ENCODE measurements at regions not wholly inside any gene's neighbourhood (a gene's known extent, or its start where the extent isn't known, plus 50 kb on each side); places are given as distances from the start of the nearest gene placed in this dataset.
"Not testable (repeated sequence)": the region's sequence is repeated elsewhere in the genome, so short reads cannot be mapped to it uniquely, and the experiment has no call there.

DNA sequence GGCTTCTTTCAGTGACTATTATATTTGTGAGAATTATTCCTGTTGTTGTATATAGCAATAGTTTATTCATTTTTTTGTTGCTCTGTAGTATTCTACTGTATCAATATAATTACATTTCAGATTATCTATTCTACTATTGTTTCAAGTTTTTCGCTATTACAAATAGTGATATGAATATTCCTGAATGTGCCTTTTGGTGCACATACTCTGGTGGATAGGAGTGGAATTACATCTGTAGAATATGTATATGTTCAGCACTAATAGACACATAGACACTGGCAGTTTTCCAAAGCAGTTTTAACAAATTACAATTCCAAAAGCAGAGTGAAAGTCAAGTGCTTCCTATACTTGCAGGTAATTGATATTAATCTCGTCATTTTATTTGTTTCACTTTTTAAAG is 696.2 kb upstream of the PRMT6 start:
- TF ChIP-seq, protein P1, sequence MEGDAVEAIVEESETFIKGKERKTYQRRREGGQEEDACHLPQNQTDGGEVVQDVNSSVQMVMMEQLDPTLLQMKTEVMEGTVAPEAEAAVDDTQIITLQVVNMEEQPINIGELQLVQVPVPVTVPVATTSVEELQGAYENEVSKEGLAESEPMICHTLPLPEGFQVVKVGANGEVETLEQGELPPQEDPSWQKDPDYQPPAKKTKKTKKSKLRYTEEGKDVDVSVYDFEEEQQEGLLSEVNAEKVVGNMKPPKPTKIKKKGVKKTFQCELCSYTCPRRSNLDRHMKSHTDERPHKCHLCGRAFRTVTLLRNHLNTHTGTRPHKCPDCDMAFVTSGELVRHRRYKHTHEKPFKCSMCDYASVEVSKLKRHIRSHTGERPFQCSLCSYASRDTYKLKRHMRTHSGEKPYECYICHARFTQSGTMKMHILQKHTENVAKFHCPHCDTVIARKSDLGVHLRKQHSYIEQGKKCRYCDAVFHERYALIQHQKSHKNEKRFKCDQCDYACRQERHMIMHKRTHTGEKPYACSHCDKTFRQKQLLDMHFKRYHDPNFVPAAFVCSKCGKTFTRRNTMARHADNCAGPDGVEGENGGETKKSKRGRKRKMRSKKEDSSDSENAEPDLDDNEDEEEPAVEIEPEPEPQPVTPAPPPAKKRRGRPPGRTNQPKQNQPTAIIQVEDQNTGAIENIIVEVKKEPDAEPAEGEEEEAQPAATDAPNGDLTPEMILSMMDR (IDR thresholded peaks at IDR 0.05; ENCODE audit: low read depth, low read length) = no peak
- H3K4me3 ChIP-seq (ENCODE audit: low read depth, low read length) = no peak overlapping the region

GRCh38 chr1:106366627-106367319 is 689.7 kb upstream of the PRMT6 start:
- TF ChIP-seq, protein P1 (IDR thresholded peaks at IDR 0.05; ENCODE audit: low read depth, low read length) = no peak

DNA sequence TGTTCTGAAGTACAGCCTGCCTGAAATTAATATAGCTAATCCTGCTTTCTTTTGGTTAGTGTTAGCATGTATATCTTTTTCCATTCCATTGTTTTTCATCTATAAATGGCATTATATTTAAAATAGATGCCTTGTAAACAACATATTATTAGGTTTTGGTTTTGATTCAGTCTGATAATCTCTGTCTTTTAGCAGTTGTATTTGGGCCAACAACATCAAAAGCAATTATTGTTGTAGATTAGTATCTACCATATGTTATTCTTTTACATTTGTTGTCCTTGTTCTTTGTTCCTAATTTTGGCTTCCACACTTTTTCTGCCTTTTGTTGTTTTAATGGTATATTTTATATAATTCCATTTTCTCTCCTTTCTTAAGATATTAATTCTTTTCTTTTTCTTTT is 678.2 kb upstream of the PRMT6 start:
- H3K4me3 ChIP-seq (ENCODE audit: low read depth, low read length) = no peak overlapping the region
- TF ChIP-seq, protein P1 (IDR thresholded peaks at IDR 0.05; ENCODE audit: low read depth, low read length) = no peak

More at GRCh38 chr1:106366627-106367319, 689.7 kb upstream of the PRMT6 start:
- no peak overlapping the region for H3K4me3 ChIP-seq (ENCODE audit: low read depth, low read length)

DNA sequence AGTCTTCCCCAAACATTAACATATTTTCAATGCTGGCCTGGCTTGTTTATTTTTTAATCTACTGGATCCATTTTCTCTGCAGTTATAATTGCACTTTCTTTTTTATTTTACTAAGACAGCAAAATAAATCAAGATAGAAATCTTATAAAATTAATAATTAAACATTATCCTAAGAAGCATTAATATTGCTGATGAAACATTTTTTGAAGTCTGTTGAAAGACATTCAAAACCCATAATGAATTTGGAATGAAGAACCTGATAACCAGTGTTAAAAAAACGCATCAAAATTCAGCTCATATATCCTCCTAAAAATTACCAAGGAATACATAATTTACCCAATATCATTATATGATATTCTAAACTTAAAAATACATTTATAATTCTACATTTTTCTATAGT is 675.7 kb upstream of the PRMT6 start:
- H3K4me3 ChIP-seq (ENCODE audit: low read depth, low read length) = no peak overlapping the region
- TF ChIP-seq, protein P1 (IDR thresholded peaks at IDR 0.05; ENCODE audit: low read depth, low read length) = no peak

- H3K4me3 ChIP-seq (ENCODE audit: low read depth, low read length) = not testable (repeated sequence)
Measured at GRCh38 chr1:106389160-106389559, 667.3 kb upstream of the PRMT6 start.

GRCh38 chr1:106393046-106393445 is 663.4 kb upstream of the PRMT6 start:
- TF ChIP-seq, protein P1 (IDR thresholded peaks at IDR 0.05; ENCODE audit: low read depth, low read length) = no peak
- no peak overlapping the region for H3K4me3 ChIP-seq (ENCODE audit: low read depth, low read length)

- H3K4me3 ChIP-seq (ENCODE audit: low read depth, low read length) = no peak overlapping the region
- TF ChIP-seq, protein P1 (IDR thresholded peaks at IDR 0.05; ENCODE audit: low read depth, low read length) = no peak
Measured at GRCh38 chr1:106396020-106396419, 660.5 kb upstream of the PRMT6 start.

GRCh38 chr1:106398391-106398790 is 658.1 kb upstream of the PRMT6 start:
- TF ChIP-seq, protein P1 (IDR thresholded peaks at IDR 0.05; ENCODE audit: low read depth, low read length) = no peak
- H3K4me3 ChIP-seq (ENCODE audit: low read depth, low read length) = no peak overlapping the region
